Upper lobe of left lung (tissue), 4 donors: ENCODE measurements at regions not wholly inside any gene's neighbourhood (a gene's known extent, or its start where the extent isn't known, plus 50 kb on each side); places are given as distances from the start of the nearest gene placed in this dataset.

Source experiments
- CTCF ChIP-seq, 6 experiments: fragments of 450-650 bp in 4 of 6; fragments of 200-600 bp in 2 of 6; sonication (generic) in 2 of 6; IDR thresholded peaks; one replicate each; pipeline ENCODE4 v1.5.1; 2016 to 2019; ENCODE audit warnings: antibody characterized with exemption in 6 of 6
- POLR2A ChIP-seq, 4 donors: fragments of 450-650 bp; IDR thresholded peaks; one replicate each; pipeline ENCODE4 v1.5.1; 2016 to 2017; ENCODE audit warnings: antibody characterized with exemption in 4 of 4, mild to moderate bottlenecking in 2 of 4
- POLR2AphosphoS5 ChIP-seq, 2 donors: sonication (generic); formaldehyde crosslinking; IDR thresholded peaks; one replicate each; pipeline ENCODE4 v1.5.1; 2017; ENCODE audit warnings: antibody characterized with exemption in 2 of 2

DNA sequence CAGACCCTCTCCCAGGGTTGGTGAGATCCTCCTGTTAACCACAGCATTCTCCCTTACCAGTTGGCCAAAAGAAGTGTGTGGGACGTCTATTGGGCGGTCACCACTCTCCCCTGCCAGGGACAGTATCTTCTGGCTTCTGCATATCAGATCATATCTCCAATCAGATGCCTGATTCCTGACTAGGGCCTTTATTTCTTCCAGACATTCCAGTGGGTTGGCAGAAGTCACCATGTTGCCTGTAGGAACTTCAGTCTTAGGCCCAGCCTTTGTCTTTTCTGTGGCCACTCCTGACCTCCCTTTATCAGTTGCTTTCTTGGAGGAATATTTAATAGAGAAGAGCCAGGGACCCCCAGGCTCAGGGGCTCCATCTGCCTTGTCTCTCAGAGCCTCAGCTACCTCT lies 130.4 kb upstream of the F3 start:
- TF ChIP-seq CTCF (IDR thresholded peaks at IDR 0.05) (no peak), POLR2A (IDR thresholded peaks at IDR 0.05) (no peak), POLR2AphosphoS5 (IDR thresholded peaks at IDR 0.05) (no peak)
